CD4-positive, CD25-positive, alpha-beta regulatory T cell (primary cell): ENCODE measurements at regions not wholly inside any gene's neighbourhood (a gene's known extent, or its start where the extent isn't known, plus 50 kb on each side); places are given as distances from the start of the nearest gene placed in this dataset.
"Not testable (repeated sequence)": the region's sequence is repeated elsewhere in the genome, so short reads cannot be mapped to it uniquely, and the experiment has no call there.

Experiments used
- ATAC-seq, 2 donors: fragments of 150-1000 bp; cut with Tn5 transposase; one replicate each; pipeline ENCODE4 v1.10.0; 2021; ENCODE audit warnings: low read depth in 2 of 2, moderate number of reproducible peaks in 2 of 2, moderate library complexity in 1 of 2
- DNase-seq, 3 donors: peaks; one replicate each; pipeline versions ENCODE4 v3.0.0 to v3.0.0-alpha.2; 2012 to 2022; ENCODE audit warnings: mixed read lengths in 1 of 3
- H3K27ac ChIP-seq: one replicate; pipeline ENCODE4 v1.7.0; 2013; ENCODE audit warnings: mild to moderate bottlenecking, low read length; ENCODE audit not compliant: insufficient read depth, poor library complexity, severe bottlenecking
- H3K27me3 ChIP-seq: one replicate; pipeline ENCODE4 v1.7.0; 2013; ENCODE audit warnings: low read length; ENCODE audit not compliant: control insufficient read depth, insufficient read depth
- H3K36me3 ChIP-seq: one replicate; pipeline ENCODE4 v1.7.0; 2013; ENCODE audit warnings: mild to moderate bottlenecking, low read length, moderate library complexity; ENCODE audit not compliant: control insufficient read depth, insufficient read depth
- H3K4me1 ChIP-seq: 2 replicates; pipeline ENCODE4 v1.7.0; 2013; ENCODE audit warnings: mild to moderate bottlenecking, low read length; ENCODE audit not compliant: insufficient read depth, control insufficient read depth, poor library complexity, severe bottlenecking
- H3K4me3 ChIP-seq: one replicate; pipeline ENCODE4 v1.7.0; 2013; ENCODE audit warnings: low read depth, mild to moderate bottlenecking, low read length, moderate library complexity
- H3K9me3 ChIP-seq, 2 experiments: 1 replicate in 1 of 2; 2 replicates in 1 of 2; pipeline ENCODE4 v1.7.0; 2013; ENCODE audit warnings: low read length in 2 of 2, mild to moderate bottlenecking in 1 of 2, moderate library complexity in 1 of 2; ENCODE audit not compliant: control insufficient read depth in 2 of 2
- H3K27ac Mint-ChIP-seq, 3 donors: one replicate each; pipeline ENCODE4 v1.8.0; 2020 to 2022; ENCODE audit warnings: mild to moderate bottlenecking in 3 of 3, mixed read lengths in 3 of 3, moderate library complexity in 2 of 3
- H3K27me3 Mint-ChIP-seq: one replicate; pipeline ENCODE4 v1.8.0; 2022; ENCODE audit warnings: mild to moderate bottlenecking, mixed read lengths
- H3K36me3 Mint-ChIP-seq: one replicate; pipeline ENCODE4 v1.8.0; 2020; ENCODE audit warnings: mixed read lengths
- H3K4me1 Mint-ChIP-seq, 4 donors: one replicate each; pipeline ENCODE4 v1.8.0; 2020 to 2022; ENCODE audit warnings: mixed read lengths in 4 of 4, mild to moderate bottlenecking in 1 of 4
- H3K4me3 Mint-ChIP-seq, 4 donors: one replicate each; pipeline ENCODE4 v1.8.0; 2020 to 2022; ENCODE audit warnings: mild to moderate bottlenecking in 4 of 4, mixed read lengths in 4 of 4, moderate library complexity in 3 of 4
- H3K9me3 Mint-ChIP-seq, 7 donors: one replicate each; pipeline ENCODE4 v1.8.0; 2020 to 2022; ENCODE audit warnings: mixed read lengths in 7 of 7, mild to moderate bottlenecking in 3 of 7, moderate library complexity in 2 of 7

DNA sequence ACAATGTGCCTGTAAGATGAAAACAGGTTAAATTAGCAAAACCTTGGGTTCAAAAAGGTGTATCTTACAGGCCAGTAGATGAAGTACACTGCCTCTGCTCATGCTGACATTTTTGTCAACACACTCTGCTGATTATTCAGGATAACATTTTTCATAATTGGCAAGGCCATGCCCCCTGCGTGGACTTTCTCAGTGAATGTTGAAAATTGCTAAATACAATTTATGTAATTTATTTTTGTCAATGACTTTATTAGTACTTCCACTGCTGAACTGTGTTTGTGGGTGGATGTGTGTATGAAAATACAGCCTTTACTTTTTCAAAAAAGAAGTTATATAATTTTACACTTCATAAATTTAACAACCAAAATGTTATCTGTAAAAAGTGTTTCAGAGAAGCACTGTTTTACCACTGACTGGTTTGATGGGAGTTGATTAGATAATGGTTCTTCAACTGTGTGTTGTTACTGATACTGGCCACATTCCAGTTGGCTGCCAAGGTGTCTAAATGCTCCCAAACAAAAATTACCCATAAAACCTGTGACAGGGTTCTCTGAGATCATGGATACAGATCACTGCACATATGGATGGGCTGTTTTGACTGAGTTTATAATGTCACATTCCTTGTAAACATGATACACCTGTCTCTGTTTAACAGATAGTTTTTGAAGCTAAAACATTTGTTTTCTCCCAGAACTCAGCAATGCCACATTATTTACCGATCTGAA, 151.9 kb upstream of the SLC7A11 start:
- Histone ChIP-seq H3K4me1 (no peaks in the 10 kb centered on the region), H3K4me3 (no peak overlapping the region), H3K36me3 (no peaks in the 10 kb centered on the region), H3K27me3 (no peaks in the 10 kb centered on the region), H3K9me3 (no peaks in the 10 kb centered on the region), H3K27ac (no peak overlapping the region)
- DNase-seq (no peak), ATAC-seq (no peak)
- H3K9me3 Mint-ChIP-seq, result peaks cover 0 to 6% (median under 1%) of the 10 kb centered on the region in 7 donors
- H3K27ac Mint-ChIP-seq, result no peak overlapping the region
- H3K36me3 Mint-ChIP-seq, result no peaks in the 10 kb centered on the region
- no peak overlapping the region for H3K4me3 Mint-ChIP-seq
- peaks cover 0 to 4% (median 0%) of the 10 kb centered on the region in 4 donors for H3K4me1 Mint-ChIP-seq
- no peaks in the 10 kb centered on the region for H3K27me3 Mint-ChIP-seq

DNA sequence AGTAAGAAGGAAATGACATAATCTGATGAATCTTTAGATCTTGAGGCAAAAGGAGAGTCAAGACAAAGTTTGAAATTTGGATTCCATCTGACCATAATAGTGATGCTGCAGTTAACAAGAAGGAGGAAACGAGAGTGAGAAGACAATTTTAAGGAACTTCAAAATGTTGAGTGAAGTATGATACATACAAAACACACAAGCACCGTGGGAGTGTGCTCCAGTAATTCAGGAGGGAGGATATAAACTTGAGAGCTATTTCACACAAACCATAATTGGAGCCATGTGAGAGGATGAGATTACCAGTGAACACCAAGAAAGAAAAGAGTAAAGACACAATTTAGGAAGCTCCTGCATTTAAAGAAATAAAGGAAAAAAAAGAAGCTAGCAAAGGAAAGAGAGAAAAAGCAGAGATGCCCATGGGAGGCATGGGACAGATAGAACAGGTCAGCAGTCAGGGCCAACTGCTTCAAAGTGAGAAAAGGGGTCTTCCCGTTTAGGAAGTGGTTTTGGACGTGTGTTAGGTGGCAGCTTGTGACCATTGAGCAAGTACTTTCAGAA, 150.7 kb upstream of the SLC7A11 start:
- Mint-ChIP-seq H3K4me3 (no peak overlapping the region), H3K27ac (no peak overlapping the region), H3K9me3 (peaks cover 0 to 6% (median 2%) of the 10 kb centered on the region in 7 donors), H3K4me1 (peaks cover 0 to 4% (median 0%) of the 10 kb centered on the region in 4 donors), H3K27me3 (no peaks in the 10 kb centered on the region), H3K36me3 (no peaks in the 10 kb centered on the region)
- Histone ChIP-seq H3K27me3 (no peaks in the 10 kb centered on the region), H3K27ac (no peak overlapping the region), H3K4me3 (no peak overlapping the region), H3K9me3 (no peaks in the 10 kb centered on the region), H3K36me3 (no peaks in the 10 kb centered on the region), H3K4me1 (no peaks in the 10 kb centered on the region)
- ATAC-seq, result no peak
- no peak for DNase-seq

DNA sequence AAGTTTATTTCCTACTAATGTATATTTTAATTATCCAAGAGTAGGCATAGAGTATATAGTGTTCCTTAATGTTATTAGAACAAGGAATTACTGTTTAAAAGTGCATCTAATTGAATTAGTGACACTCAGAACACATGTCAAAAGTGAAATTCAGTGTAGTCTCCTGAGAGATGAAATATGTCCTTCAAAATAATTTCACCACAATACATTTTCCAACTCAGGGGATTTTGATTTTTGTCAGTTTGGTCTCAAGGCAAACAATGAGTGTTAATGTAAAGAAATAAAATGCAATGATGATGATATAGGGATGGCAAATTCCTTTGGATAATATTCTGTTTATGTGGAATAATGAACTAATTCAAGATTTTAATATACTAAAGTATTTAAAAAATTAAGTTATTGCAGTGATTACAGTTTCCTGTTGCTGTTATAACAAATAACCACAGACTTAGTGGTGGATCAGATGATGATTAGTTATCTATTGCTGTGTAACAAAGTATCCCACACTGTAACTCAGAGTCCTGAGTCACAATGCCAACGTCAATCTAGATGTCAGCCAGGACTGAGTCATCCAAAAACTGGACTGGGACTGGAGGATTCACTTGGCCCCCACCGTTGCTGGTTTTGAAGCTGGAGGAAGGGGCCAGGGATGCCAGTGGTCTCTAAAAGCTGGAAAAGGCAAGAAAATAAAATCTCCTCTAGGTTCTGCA, 148.0 kb upstream of the SLC7A11 start:
- Histone ChIP-seq H3K4me3 (no peak overlapping the region), H3K27me3 (no peaks in the 10 kb centered on the region), H3K27ac (no peak overlapping the region), H3K4me1 (no peaks in the 10 kb centered on the region), H3K36me3 (no peaks in the 10 kb centered on the region), H3K9me3 (no peaks in the 10 kb centered on the region)
- DNase-seq (no peak), ATAC-seq (no peak)
- no peak overlapping the region for H3K27ac Mint-ChIP-seq
- no peak overlapping the region for H3K4me3 Mint-ChIP-seq
- no peaks in the 10 kb centered on the region for H3K36me3 Mint-ChIP-seq
- H3K9me3 Mint-ChIP-seq, result peaks cover 0 to 6% (median 0%) of the 10 kb centered on the region in 7 donors
- no peaks in the 10 kb centered on the region for H3K27me3 Mint-ChIP-seq
- peaks cover 0 to 4% (median 0%) of the 10 kb centered on the region in 4 donors for H3K4me1 Mint-ChIP-seq

DNA sequence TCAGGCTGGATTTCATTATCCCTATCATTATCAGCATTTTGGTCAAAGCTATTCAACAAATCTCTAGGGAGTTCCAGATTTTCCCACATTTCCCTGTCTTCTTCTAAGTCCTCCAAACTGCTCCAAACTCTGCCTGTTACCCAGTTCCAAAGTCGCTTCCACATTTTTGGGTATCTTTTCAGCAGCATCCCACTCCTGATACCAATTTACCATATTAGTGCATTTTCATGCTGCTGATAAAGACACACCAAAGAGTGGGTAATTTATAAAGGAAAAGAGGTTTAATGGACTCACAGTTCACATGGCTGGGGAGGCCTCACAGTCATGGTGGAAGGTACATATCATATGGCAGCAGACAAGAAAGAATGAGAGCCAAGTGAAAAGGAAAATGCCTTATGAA, 132.8 kb upstream of the SLC7A11 start:
- H3K36me3 ChIP-seq, result no peaks in the 10 kb centered on the region
- no peak overlapping the region for H3K4me3 Mint-ChIP-seq
- H3K27ac Mint-ChIP-seq, result no peak overlapping the region
- no peak for DNase-seq
- H3K27me3 Mint-ChIP-seq, result no peaks in the 10 kb centered on the region
- no peaks in the 10 kb centered on the region for H3K4me1 ChIP-seq
- ATAC-seq, result no peak
- no peaks in the 10 kb centered on the region for H3K9me3 ChIP-seq
- H3K4me3 ChIP-seq, result no peak overlapping the region
- H3K9me3 Mint-ChIP-seq, result peaks cover 0 to 27% (median 4%) of the 10 kb centered on the region in 7 donors
- no peaks in the 10 kb centered on the region for H3K4me1 Mint-ChIP-seq
- H3K27ac ChIP-seq, result no peak overlapping the region
- H3K36me3 Mint-ChIP-seq, result no peaks in the 10 kb centered on the region
- H3K27me3 ChIP-seq, result no peaks in the 10 kb centered on the region

DNA sequence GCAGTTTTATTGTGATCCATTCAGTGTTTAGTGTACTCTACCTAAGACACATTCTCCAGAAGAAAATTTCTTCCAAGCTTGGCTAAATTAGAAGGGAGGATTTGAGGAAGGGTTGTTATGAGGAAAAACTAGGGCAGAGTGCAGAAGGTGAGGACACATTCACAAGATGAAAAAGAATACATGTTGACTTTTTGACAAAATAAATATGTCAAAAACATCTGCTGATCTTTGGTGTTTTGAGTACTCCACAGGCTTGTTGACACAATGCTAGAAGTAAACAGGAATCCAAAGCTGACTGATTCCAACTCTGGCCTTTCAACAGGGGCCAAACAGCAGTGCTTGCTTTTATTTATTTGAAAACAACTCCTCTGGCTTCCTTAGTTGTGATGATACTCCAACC, 125.8 kb upstream of the SLC7A11 start:
- H3K4me3 Mint-ChIP-seq, result no peak overlapping the region
- Histone ChIP-seq H3K4me1 (no peaks in the 10 kb centered on the region), H3K4me3 (no peak overlapping the region), H3K36me3 (no peaks in the 10 kb centered on the region), H3K27me3 (no peaks in the 10 kb centered on the region), H3K27ac (no peak overlapping the region), H3K9me3 (no peaks in the 10 kb centered on the region)
- peaks cover 0 to 16% (median 5%) of the 10 kb centered on the region in 7 donors for H3K9me3 Mint-ChIP-seq
- no peaks in the 10 kb centered on the region for H3K36me3 Mint-ChIP-seq
- no peaks in the 10 kb centered on the region for H3K27me3 Mint-ChIP-seq
- DNase-seq (no peak), ATAC-seq (no peak)
- H3K27ac Mint-ChIP-seq, result no peak overlapping the region
- H3K4me1 Mint-ChIP-seq, result no peaks in the 10 kb centered on the region

DNA sequence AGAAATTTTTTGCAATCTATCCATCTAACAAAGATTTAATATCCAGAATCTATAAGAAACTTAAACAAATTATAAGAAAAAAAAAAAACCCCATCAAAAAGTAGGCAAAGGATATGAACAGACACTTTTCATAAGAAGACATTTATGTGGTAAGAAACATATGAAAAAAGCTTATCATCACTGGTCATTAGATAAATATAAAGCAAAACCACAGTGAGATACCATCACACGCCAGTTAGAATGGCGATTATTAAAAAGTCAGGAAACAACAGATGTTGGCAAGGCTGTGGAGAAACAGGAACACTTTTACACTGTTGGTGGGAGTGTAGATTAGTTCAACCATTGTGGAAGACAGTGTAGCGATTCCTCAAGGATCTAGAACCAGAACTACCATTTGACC, 110.3 kb upstream of the SLC7A11 start:
- H3K9me3 ChIP-seq, H3K4me3 Mint-ChIP-seq, H3K4me1 ChIP-seq, H3K4me3 ChIP-seq, H3K36me3 ChIP-seq, DNase-seq, H3K27me3 ChIP-seq, H3K36me3 Mint-ChIP-seq, H3K27ac ChIP-seq, H3K27ac Mint-ChIP-seq, ATAC-seq, H3K4me1 Mint-ChIP-seq, H3K27me3 Mint-ChIP-seq: not testable (repeated sequence)
- H3K9me3 Mint-ChIP-seq, result peaks cover 0 to 16% (median 7%) of the 10 kb centered on the region in 7 donors

DNA sequence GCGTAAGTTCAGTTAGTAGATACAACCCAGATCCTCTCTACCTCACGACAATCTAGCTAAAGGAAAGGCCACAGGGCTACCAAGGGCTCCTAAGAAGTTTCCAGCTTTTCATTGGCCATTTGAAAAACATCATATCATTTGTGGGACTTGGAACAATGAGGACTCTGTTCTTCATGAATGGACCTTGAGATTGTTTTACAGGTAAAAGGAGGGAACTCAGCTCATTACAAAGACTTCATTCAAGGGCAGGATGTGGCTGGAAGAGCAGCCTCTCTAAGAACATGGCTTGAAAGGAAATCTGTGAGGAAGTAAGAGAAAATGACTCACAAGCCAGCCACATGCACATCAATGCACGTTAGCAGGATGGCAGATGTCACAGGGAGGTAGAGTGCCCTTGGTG, 105.9 kb upstream of the SLC7A11 start:
- Histone ChIP-seq H3K36me3 (no peaks in the 10 kb centered on the region), H3K27me3 (no peaks in the 10 kb centered on the region)
- ATAC-seq, result no peak

More for the DNA sequence above, 105.9 kb upstream of the SLC7A11 start:
- no peak overlapping the region for H3K27ac ChIP-seq
- H3K9me3 ChIP-seq, result no peaks in the 10 kb centered on the region
- no peak overlapping the region for H3K4me3 ChIP-seq
- Mint-ChIP-seq H3K36me3 (no peaks in the 10 kb centered on the region), H3K27me3 (no peaks in the 10 kb centered on the region), H3K9me3 (peaks cover 0 to 4% (median 0%) of the 10 kb centered on the region in 7 donors), H3K4me1 (peaks cover 0 to 3% (median 0%) of the 10 kb centered on the region in 4 donors), H3K27ac (no peak overlapping the region), H3K4me3 (no peak overlapping the region)
- no peaks in the 10 kb centered on the region for H3K4me1 ChIP-seq
- no peak for DNase-seq
